Calu3 (cell line): ENCODE measurements at regions not wholly inside any gene's neighbourhood (a gene's known extent, or its start where the extent isn't known, plus 50 kb on each side); places are given as distances from the start of the nearest gene placed in this dataset.

Source experiments
- BruUV-seq: library from RNA; stranded (reverse); fragments of 400-500 nt; replicated peaks from 2 replicates; lab custom pipeline; 2021; lab: Mats Ljungman, UMichigan
- CTCF ChIA-PET: fragments of 300-600 bp; sonication (Branson Sonifier 250); formaldehyde crosslinking; loops from one replicate; lab custom pipeline; 2022; ENCODE audit warnings: antibody characterized with exemption; lab: Charles Lee
- DNase-seq: peaks from one replicate; pipeline ENCODE4 v3.0.0; 2022
- H3K27ac Mint-ChIP-seq: one replicate; pipeline ENCODE4 v1.8.0; 2022; ENCODE audit warnings: mixed read lengths; ENCODE audit not compliant: unreplicated experiment
- H3K27me3 Mint-ChIP-seq: one replicate; pipeline ENCODE4 v1.8.0; 2022; ENCODE audit warnings: mixed read lengths; ENCODE audit not compliant: unreplicated experiment
- H3K36me3 Mint-ChIP-seq: one replicate; pipeline ENCODE4 v1.8.0; 2022; ENCODE audit warnings: mild to moderate bottlenecking, moderate library complexity, mixed read lengths; ENCODE audit not compliant: insufficient read depth, unreplicated experiment
- H3K4me1 Mint-ChIP-seq: one replicate; pipeline ENCODE4 v1.8.0; 2022; ENCODE audit warnings: mild to moderate bottlenecking, low read depth, mixed read lengths; ENCODE audit not compliant: unreplicated experiment
- H3K4me3 Mint-ChIP-seq: one replicate; pipeline ENCODE4 v1.8.0; 2022; ENCODE audit warnings: mild to moderate bottlenecking, low read depth, moderate library complexity, mixed read lengths; ENCODE audit not compliant: unreplicated experiment
- H3K9me3 Mint-ChIP-seq: one replicate; pipeline ENCODE4 v1.8.0; 2022; ENCODE audit warnings: low read depth, mixed read lengths; ENCODE audit not compliant: unreplicated experiment
- intact Hi-C: fragments of 100-400 bp; cut with micrococcal nuclease; formaldehyde crosslinking; loops from one replicate; pipeline ENCODE4 v1.10.0; 2022; ENCODE audit not compliant: unreplicated experiment
- TF ChIP-seq, protein P1 (sequence below): fragments of 200-600 bp; IDR thresholded peaks from one replicate; pipeline ENCODE4 v1.8.0; 2022; ENCODE audit warnings: antibody characterized with exemption; ENCODE audit not compliant: unreplicated experiment

DNA sequence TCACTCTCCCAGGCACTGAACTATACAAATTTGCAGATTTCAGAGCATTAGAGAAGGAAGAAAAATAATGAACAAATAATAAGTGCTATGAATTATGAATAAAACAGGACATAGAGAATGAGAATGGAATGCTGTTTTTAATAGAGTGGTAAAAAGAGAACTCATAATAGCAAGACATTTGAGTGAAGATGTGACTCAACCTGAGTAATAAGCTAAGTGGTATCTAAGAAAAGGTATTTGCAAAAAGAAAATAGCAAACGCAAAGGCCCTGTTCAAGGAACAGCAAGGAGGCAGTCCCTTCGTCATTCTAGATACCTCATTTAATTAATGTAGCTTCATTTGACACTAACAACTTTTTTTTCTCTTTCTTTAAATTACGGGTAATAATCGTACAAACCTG, 1910.0 kb upstream of the TENM3 start:
- intact Hi-C loops = no loop called here
- Mint-ChIP-seq H3K36me3 (no peaks in the 10 kb centered on the region), H3K4me1 (peaks cover 20% of the 10 kb centered on the region), H3K9me3 (peaks cover 5% of the 10 kb centered on the region), H3K27me3 (no peaks in the 10 kb centered on the region), H3K27ac (no peak overlapping the region), H3K4me3 (no peak overlapping the region)
- TF ChIP-seq, protein P1, sequence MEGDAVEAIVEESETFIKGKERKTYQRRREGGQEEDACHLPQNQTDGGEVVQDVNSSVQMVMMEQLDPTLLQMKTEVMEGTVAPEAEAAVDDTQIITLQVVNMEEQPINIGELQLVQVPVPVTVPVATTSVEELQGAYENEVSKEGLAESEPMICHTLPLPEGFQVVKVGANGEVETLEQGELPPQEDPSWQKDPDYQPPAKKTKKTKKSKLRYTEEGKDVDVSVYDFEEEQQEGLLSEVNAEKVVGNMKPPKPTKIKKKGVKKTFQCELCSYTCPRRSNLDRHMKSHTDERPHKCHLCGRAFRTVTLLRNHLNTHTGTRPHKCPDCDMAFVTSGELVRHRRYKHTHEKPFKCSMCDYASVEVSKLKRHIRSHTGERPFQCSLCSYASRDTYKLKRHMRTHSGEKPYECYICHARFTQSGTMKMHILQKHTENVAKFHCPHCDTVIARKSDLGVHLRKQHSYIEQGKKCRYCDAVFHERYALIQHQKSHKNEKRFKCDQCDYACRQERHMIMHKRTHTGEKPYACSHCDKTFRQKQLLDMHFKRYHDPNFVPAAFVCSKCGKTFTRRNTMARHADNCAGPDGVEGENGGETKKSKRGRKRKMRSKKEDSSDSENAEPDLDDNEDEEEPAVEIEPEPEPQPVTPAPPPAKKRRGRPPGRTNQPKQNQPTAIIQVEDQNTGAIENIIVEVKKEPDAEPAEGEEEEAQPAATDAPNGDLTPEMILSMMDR = no peak
- DNase-seq = no peak
- no TSS peak for BruUV-seq
- CTCF ChIA-PET = no interaction called here

DNA sequence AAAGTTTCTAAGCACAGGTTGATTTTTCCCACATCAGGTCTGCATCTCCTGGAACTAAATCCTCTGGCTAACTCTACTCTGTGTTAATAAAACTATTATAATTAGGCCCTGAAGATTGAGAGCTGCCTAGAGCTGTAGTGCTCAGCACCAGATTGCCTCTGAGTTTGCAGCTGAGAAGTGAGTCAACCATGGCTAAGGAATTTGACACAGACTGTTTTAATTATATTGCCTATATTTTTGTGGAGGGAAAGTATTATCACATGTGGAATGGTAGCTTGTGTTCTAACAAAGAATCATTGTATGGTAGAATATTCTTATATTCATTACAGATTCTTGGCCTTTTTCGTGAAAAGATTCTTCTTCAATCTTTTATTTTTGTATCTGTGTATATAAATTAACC, 1907.6 kb upstream of the TENM3 start:
- Mint-ChIP-seq H3K4me1 (peaks cover 15% of the 10 kb centered on the region), H3K36me3 (no peaks in the 10 kb centered on the region), H3K9me3 (peaks cover 5% of the 10 kb centered on the region), H3K27me3 (no peaks in the 10 kb centered on the region), H3K27ac (no peak overlapping the region), H3K4me3 (no peak overlapping the region)
- no TSS peak for BruUV-seq
- TF ChIP-seq, protein P1 = no peak
- intact Hi-C loops = no loop called here
- DNase-seq = no peak
- CTCF ChIA-PET = no interaction called here

DNA sequence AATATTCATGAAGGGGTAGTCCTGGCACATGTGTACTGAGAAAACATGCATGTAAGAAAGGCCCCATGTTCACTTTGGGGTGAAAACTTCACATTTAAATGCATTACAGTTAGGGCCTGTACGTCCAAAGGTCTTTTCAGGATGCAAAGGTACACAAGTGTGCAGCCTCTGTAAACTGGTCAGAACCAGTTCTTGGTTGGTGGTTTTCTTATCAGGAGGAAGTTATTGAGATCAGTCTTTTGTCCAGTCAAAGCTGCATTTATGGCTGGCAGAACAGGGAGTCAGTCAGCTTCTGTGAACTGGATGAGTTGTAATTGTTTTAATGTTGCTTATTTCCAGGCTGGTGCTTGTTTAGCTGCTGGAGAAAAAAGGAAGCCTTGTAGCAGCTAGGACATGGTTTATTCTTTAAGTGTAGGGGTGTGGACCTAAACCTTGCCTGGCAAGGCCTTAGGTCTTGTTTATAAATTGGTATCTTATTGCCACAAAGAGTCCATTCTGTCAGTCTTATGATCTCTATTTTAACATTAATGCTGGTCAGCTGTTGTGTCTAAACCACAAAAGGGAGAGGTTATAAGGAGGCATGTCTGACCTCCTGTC, 1906.6 kb upstream of the TENM3 start:
- CTCF ChIA-PET = no interaction called here
- TF ChIP-seq, protein P1 = no peak
- Mint-ChIP-seq H3K4me3 (no peak overlapping the region), H3K4me1 (peaks cover 5% of the 10 kb centered on the region), H3K36me3 (no peaks in the 10 kb centered on the region), H3K27me3 (no peaks in the 10 kb centered on the region), H3K9me3 (peaks cover 4% of the 10 kb centered on the region), H3K27ac (peak overlapping the region; percentile 48)
- BruUV-seq = no TSS peak
- peak; percentile 2 for DNase-seq
- intact Hi-C loops = no loop called here

DNA sequence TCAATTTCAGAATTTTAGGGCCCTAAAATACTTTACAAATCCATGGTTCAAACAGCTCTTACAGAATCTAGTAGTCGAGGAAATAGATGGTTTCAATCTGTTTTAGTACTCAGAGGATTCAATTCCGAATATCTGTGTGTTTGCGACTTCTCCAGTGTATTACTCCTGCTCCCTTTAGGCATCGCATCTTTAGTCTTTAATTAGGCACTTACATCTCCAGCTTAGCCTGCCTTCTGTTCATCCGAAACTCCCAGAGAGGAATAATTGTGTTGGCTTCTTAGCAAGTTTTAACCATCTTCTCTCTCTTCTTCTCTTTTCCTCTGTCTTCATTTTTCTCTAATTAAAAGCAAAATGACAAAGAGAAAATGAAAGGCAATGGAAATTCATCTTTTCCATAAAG, 1901.3 kb upstream of the TENM3 start:
- H3K4me3 Mint-ChIP-seq = no peak overlapping the region
- no peaks in the 10 kb centered on the region for H3K27me3 Mint-ChIP-seq
- BruUV-seq = no TSS peak
- TF ChIP-seq, protein P1 = no peak
- intact Hi-C loops = no loop called here
- no peak overlapping the region for H3K27ac Mint-ChIP-seq
- CTCF ChIA-PET = no interaction called here
- DNase-seq = no peak
- peaks cover 2% of the 10 kb centered on the region for H3K9me3 Mint-ChIP-seq
- H3K36me3 Mint-ChIP-seq = no peaks in the 10 kb centered on the region
- H3K4me1 Mint-ChIP-seq = no peaks in the 10 kb centered on the region
